Germinal center (tissue), 1 donor: ENCODE measurements at regions not wholly inside any gene's neighbourhood (a gene's known extent, or its start where the extent isn't known, plus 50 kb on each side); places are given as distances from the start of the nearest gene placed in this dataset.

Source experiments
- DNase-seq: peaks from one replicate; pipeline ENCODE4 v3.0.0; 2012; ENCODE audit warnings: mixed read lengths, low spot score

GRCh38 chrX:5829469-5829868, 399.2 kb downstream of the NLGN4X start:
- no peak for DNase-seq

- no peak for DNase-seq
Observed at GRCh38 chrX:5829060-5829459, 399.6 kb downstream of the NLGN4X start.

- no peak for DNase-seq
Observed at GRCh38 chrX:5823903-5824302, 404.8 kb downstream of the NLGN4X start.

GRCh38 chrX:5810636-5811035, 418.0 kb downstream of the NLGN4X start:
- DNase-seq: no peak

GRCh38 chrX:5807181-5807580, 421.5 kb downstream of the NLGN4X start:
- no peak for DNase-seq

GRCh38 chrX:5802391-5802790, 426.3 kb downstream of the NLGN4X start:
- DNase-seq: no peak

GRCh38 chrX:5791721-5792120, 436.9 kb downstream of the NLGN4X start:
- no peak for DNase-seq

GRCh38 chrX:5788910-5789309, 439.8 kb downstream of the NLGN4X start:
- DNase-seq: no peak

GRCh38 chrX:5780821-5781220, 447.8 kb downstream of the NLGN4X start:
- DNase-seq: no peak

- DNase-seq: no peak
Observed at GRCh38 chrX:5775846-5776430, 452.7 kb downstream of the NLGN4X start.

- DNase-seq: no peak
Observed at GRCh38 chrX:5774446-5774845, 454.2 kb downstream of the NLGN4X start.

GRCh38 chrX:5771441-5771840, 457.2 kb downstream of the NLGN4X start:
- DNase-seq: no peak

- no peak for DNase-seq
Observed at GRCh38 chrX:5756616-5757015, 472.1 kb downstream of the NLGN4X start.

- DNase-seq: no peak
Observed at GRCh38 chrX:5753291-5753690, 475.4 kb downstream of the NLGN4X start.

- no peak for DNase-seq
Observed at GRCh38 chrX:5752831-5753230, 475.8 kb downstream of the NLGN4X start.

GRCh38 chrX:5748586-5749150, 480.0 kb downstream of the NLGN4X start:
- DNase-seq: no peak

- no peak for DNase-seq
Observed at GRCh38 chrX:5746231-5746630, 482.4 kb downstream of the NLGN4X start.

GRCh38 chrX:5733501-5733900, 495.2 kb downstream of the NLGN4X start:
- no peak for DNase-seq

GRCh38 chrX:5730556-5730955, 498.1 kb downstream of the NLGN4X start:
- DNase-seq: no peak

- no peak for DNase-seq
Observed at GRCh38 chrX:5726224-5726623, 502.4 kb downstream of the NLGN4X start.

GRCh38 chrX:5724123-5724522, 504.5 kb downstream of the NLGN4X start:
- DNase-seq: no peak

- no peak for DNase-seq
Observed at GRCh38 chrX:5718651-5719050, 510.0 kb downstream of the NLGN4X start.

- DNase-seq: no peak
Observed at GRCh38 chrX:5716666-5717065, 512.0 kb downstream of the NLGN4X start.

- DNase-seq: no peak
Observed at GRCh38 chrX:5708251-5708650, 520.4 kb downstream of the NLGN4X start.
